ENCODE measurements at regions not wholly inside any gene's neighbourhood (a gene's known extent, or its start where the extent isn't known, plus 50 kb on each side); places are given as distances from the start of the nearest gene placed in this dataset.

DNA sequence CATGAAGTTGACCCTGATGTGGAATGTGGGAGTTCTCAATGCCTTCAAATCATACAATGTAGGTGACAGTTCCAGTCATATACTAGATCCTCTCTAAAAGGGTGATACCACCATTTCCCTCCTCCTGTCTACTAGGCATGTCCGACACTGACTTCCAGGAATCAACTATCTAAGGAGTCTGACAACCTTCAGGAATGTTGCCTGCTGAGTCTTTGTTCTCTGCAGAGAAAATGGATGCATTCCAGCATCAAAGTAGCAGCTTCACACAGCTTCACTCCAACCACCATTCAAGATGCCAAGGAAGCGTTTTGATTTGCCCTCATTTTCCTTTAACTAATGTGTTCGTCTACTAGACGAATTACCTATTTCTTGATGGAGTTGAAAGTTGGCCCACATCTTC lies 530.2 kb downstream of the EBF1 start:
- TF ChIP-seq, protein P1, sequence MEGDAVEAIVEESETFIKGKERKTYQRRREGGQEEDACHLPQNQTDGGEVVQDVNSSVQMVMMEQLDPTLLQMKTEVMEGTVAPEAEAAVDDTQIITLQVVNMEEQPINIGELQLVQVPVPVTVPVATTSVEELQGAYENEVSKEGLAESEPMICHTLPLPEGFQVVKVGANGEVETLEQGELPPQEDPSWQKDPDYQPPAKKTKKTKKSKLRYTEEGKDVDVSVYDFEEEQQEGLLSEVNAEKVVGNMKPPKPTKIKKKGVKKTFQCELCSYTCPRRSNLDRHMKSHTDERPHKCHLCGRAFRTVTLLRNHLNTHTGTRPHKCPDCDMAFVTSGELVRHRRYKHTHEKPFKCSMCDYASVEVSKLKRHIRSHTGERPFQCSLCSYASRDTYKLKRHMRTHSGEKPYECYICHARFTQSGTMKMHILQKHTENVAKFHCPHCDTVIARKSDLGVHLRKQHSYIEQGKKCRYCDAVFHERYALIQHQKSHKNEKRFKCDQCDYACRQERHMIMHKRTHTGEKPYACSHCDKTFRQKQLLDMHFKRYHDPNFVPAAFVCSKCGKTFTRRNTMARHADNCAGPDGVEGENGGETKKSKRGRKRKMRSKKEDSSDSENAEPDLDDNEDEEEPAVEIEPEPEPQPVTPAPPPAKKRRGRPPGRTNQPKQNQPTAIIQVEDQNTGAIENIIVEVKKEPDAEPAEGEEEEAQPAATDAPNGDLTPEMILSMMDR (IDR thresholded peaks at IDR 0.05; ENCODE audit: low read length): no peak
- no peak for TF ChIP-seq EZH2 (IDR thresholded peaks at IDR 0.05; ENCODE audit: borderline replicate concordance, low read length)
